Stomach (tissue), 4 donors: ENCODE measurements at regions not wholly inside any gene's neighbourhood (a gene's known extent, or its start where the extent isn't known, plus 50 kb on each side); places are given as distances from the start of the nearest gene placed in this dataset.
A peak's percentile ranks its signal among the peaks of the same experiment; 100 is the strongest.

Experiments used
- EP300 ChIP-seq: sonication (generic); formaldehyde crosslinking; IDR thresholded peaks from one replicate; pipeline ENCODE4 v1.6.1; 2017; ENCODE audit warnings: antibody characterized with exemption
- POLR2AphosphoS5 ChIP-seq, 3 donors: sonication (generic); formaldehyde crosslinking; IDR thresholded peaks; one replicate each; pipeline ENCODE4 v1.6.1; 2016; ENCODE audit warnings: antibody characterized with exemption in 3 of 3
- TF ChIP-seq, protein P1 (sequence below), 7 experiments: fragments of 450-650 bp in 4 of 7; fragments of 200-600 bp in 3 of 7; sonication (generic) in 3 of 7; IDR thresholded peaks; one replicate each; pipeline ENCODE4 v1.5.1; 2016 to 2019; ENCODE audit warnings: antibody characterized with exemption in 7 of 7, control low read depth in 2 of 7, mild to moderate bottlenecking in 1 of 7

DNA sequence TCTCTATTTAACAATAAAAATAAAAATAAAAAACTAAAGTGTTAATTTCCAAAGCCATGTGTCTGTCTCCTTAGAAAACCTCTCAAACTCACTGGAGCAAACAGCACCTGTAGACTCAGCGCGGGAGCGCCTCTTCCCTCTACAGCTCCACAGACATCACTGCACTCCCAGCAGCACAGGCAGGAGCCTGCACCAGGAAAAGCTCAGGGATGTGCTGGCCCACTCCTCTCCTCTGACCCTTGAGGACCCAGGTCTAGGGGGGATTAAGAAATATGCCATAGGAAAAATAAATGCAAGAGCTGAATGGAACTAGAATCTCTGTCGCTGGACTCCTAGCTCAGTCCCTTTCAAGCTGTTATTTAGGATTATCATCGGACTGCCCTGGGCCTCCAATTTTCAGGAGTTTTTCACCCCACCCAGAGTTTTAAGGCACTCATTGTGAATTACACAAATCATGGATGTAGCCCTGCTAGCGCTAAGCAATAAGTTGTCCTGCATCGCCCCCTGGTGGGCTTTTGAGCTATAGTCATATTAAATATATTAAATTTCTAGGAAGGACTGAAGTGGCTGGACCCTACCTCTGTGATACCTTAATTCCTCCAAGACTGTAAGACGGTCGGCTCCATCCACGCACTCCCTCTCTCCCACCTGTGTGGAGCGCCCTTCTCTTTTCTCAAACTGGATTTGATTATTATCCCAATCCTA lies 333.9 kb downstream of the UQCRFS1 start:
- TF ChIP-seq, protein P1, sequence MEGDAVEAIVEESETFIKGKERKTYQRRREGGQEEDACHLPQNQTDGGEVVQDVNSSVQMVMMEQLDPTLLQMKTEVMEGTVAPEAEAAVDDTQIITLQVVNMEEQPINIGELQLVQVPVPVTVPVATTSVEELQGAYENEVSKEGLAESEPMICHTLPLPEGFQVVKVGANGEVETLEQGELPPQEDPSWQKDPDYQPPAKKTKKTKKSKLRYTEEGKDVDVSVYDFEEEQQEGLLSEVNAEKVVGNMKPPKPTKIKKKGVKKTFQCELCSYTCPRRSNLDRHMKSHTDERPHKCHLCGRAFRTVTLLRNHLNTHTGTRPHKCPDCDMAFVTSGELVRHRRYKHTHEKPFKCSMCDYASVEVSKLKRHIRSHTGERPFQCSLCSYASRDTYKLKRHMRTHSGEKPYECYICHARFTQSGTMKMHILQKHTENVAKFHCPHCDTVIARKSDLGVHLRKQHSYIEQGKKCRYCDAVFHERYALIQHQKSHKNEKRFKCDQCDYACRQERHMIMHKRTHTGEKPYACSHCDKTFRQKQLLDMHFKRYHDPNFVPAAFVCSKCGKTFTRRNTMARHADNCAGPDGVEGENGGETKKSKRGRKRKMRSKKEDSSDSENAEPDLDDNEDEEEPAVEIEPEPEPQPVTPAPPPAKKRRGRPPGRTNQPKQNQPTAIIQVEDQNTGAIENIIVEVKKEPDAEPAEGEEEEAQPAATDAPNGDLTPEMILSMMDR (IDR thresholded peaks at IDR 0.05), result peak in 5 of 7 experiments; percentile 41 to 68 (median 60)
- no peak for TF ChIP-seq EP300
- no peak for TF ChIP-seq POLR2AphosphoS5 (IDR thresholded peaks at IDR 0.05)
